DOHH2 (cell line): ENCODE measurements at regions not wholly inside any gene's neighbourhood (a gene's known extent, or its start where the extent isn't known, plus 50 kb on each side); places are given as distances from the start of the nearest gene placed in this dataset.
"Not testable (repeated sequence)": the region's sequence is repeated elsewhere in the genome, so short reads cannot be mapped to it uniquely, and the experiment has no call there.

Source experiments
- H3F3A ChIP-seq: fragments of 200-600 bp; sonication (generic), shearing (Covaris generic); 2 replicates; pipeline ENCODE4 v1.6.0; 2016; ENCODE audit warnings: antibody characterized with exemption, mild to moderate bottlenecking; ENCODE audit not compliant: control insufficient read depth, insufficient read depth
- H3K27ac ChIP-seq: fragments of 200-600 bp; sonication (generic); 2 replicates; pipeline ENCODE4 v1.5.1; 2014; ENCODE audit warnings: low read depth, mild to moderate bottlenecking, low read length, moderate library complexity
- H3K27me3 ChIP-seq: fragments of 200-600 bp; sonication (generic); 2 replicates; pipeline ENCODE4 v1.6.1; 2014; ENCODE audit warnings: mild to moderate bottlenecking, low read length, mixed read lengths; ENCODE audit not compliant: control insufficient read depth
- H3K36me3 ChIP-seq: fragments of 200-600 bp; sonication (generic); 2 replicates; pipeline ENCODE4 v1.6.1; 2014; ENCODE audit warnings: mild to moderate bottlenecking, low read length, moderate library complexity, mixed read lengths; ENCODE audit not compliant: control insufficient read depth
- H3K4me1 ChIP-seq: fragments of 200-600 bp; sonication (generic); 2 replicates; pipeline ENCODE4 v1.6.1; 2014; ENCODE audit warnings: mild to moderate bottlenecking, low read length, mixed read lengths; ENCODE audit not compliant: control insufficient read depth
- H3K4me2 ChIP-seq: fragments of 200-600 bp; sonication (generic); 2 replicates; pipeline ENCODE4 v1.6.0; 2014; ENCODE audit warnings: mild to moderate bottlenecking, low read length, moderate library complexity
- H3K4me3 ChIP-seq: fragments of 200-600 bp; sonication (generic); 2 replicates; pipeline ENCODE4 v1.5.1; 2014; ENCODE audit warnings: mild to moderate bottlenecking, low read length, mixed read lengths
- H3K79me2 ChIP-seq: fragments of 200-600 bp; sonication (generic); 2 replicates; pipeline ENCODE4 v1.6.1; 2014; ENCODE audit warnings: mild to moderate bottlenecking, low read length, mixed read lengths; ENCODE audit not compliant: control insufficient read depth
- H3K9me2 ChIP-seq: fragments of 200-600 bp; sonication (generic); replicated peaks from 2 replicates; pipeline ENCODE4 v1.6.1; 2014; ENCODE audit warnings: mild to moderate bottlenecking, low read length, mixed read lengths; ENCODE audit not compliant: control insufficient read depth
- H3K9me3 ChIP-seq: fragments of 200-600 bp; sonication (generic); 2 replicates; pipeline ENCODE4 v1.6.1; 2014; ENCODE audit warnings: antibody characterized with exemption, low read length, mixed read lengths; ENCODE audit not compliant: control insufficient read depth, insufficient read depth
- H4K20me1 ChIP-seq: fragments of 200-600 bp; sonication (generic); 2 replicates; pipeline ENCODE4 v1.6.0; 2014; ENCODE audit warnings: low read depth, mild to moderate bottlenecking, antibody characterized with exemption, low read length, moderate library complexity; ENCODE audit not compliant: control insufficient read depth, insufficient read depth
- CTCF ChIP-seq: fragments of 200-600 bp; sonication (generic); IDR thresholded peaks from one replicate; pipeline ENCODE4 v1.5.1; 2014; ENCODE audit warnings: antibody characterized with exemption, mild to moderate bottlenecking, low read depth, low read length; ENCODE audit not compliant: poor library complexity, severe bottlenecking
- EZH2phosphoT487 ChIP-seq: fragments of 200-600 bp; sonication (generic); IDR thresholded peaks from 2 replicates; pipeline ENCODE4 v1.6.1; 2017; ENCODE audit warnings: borderline replicate concordance, mild to moderate bottlenecking, antibody characterized with exemption, low read length, moderate library complexity, mixed read lengths

- no peaks in the 10 kb centered on the region for H3F3A ChIP-seq
- H3K4me1 ChIP-seq = no peaks in the 10 kb centered on the region
- TF ChIP-seq EZH2phosphoT487 (no peak), CTCF (no peak)
- no peaks in the 10 kb centered on the region for H3K27me3 ChIP-seq
- H3K4me2 ChIP-seq = no peak overlapping the region
- no peaks in the 10 kb centered on the region for H3K9me2 ChIP-seq
- H4K20me1 ChIP-seq = no peaks in the 10 kb centered on the region
- no peaks in the 10 kb centered on the region for H3K79me2 ChIP-seq
- H3K4me3 ChIP-seq = no peak overlapping the region
- no peaks in the 10 kb centered on the region for H3K9me3 ChIP-seq
- H3K27ac ChIP-seq = no peak overlapping the region
- no peaks in the 10 kb centered on the region for H3K36me3 ChIP-seq
Observed at GRCh38 chr1:72997624-72998023, 715.3 kb upstream of the NEGR1 start.

- TF ChIP-seq CTCF (no peak), EZH2phosphoT487 (no peak)
- Histone ChIP-seq H3K27me3 (no peaks in the 10 kb centered on the region), H3K36me3 (no peaks in the 10 kb centered on the region), H3K9me2 (no peaks in the 10 kb centered on the region), H3K27ac (no peak overlapping the region), H3F3A (no peaks in the 10 kb centered on the region), H4K20me1 (no peaks in the 10 kb centered on the region), H3K9me3 (no peaks in the 10 kb centered on the region), H3K4me2 (no peak overlapping the region), H3K79me2 (no peaks in the 10 kb centered on the region), H3K4me1 (no peaks in the 10 kb centered on the region), H3K4me3 (no peak overlapping the region)
Observed at GRCh38 chr1:72997041-72997440, 714.7 kb upstream of the NEGR1 start.

GRCh38 chr1:72987871-72988270 is 705.5 kb upstream of the NEGR1 start:
- H3K9me3 ChIP-seq, H3K4me3 ChIP-seq, H3K79me2 ChIP-seq, H3K27ac ChIP-seq, H3K9me2 ChIP-seq, H3K27me3 ChIP-seq, H3K4me2 ChIP-seq, H3K36me3 ChIP-seq, H4K20me1 ChIP-seq, H3K4me1 ChIP-seq, H3F3A ChIP-seq: not testable (repeated sequence)

- Histone ChIP-seq H3K36me3 (no peaks in the 10 kb centered on the region), H4K20me1 (no peaks in the 10 kb centered on the region), H3K27me3 (no peaks in the 10 kb centered on the region), H3K9me3 (no peaks in the 10 kb centered on the region), H3K79me2 (no peaks in the 10 kb centered on the region), H3K4me2 (no peak overlapping the region), H3K4me1 (no peaks in the 10 kb centered on the region), H3F3A (no peaks in the 10 kb centered on the region), H3K9me2 (no peaks in the 10 kb centered on the region), H3K27ac (no peak overlapping the region), H3K4me3 (no peak overlapping the region)
- TF ChIP-seq CTCF = no peak
- no peak for TF ChIP-seq EZH2phosphoT487
Observed at GRCh38 chr1:72986591-72987290, 704.4 kb upstream of the NEGR1 start.

GRCh38 chr1:72985024-72985423 is 702.7 kb upstream of the NEGR1 start:
- H3K4me2 ChIP-seq, H3K36me3 ChIP-seq, H4K20me1 ChIP-seq, H3K4me3 ChIP-seq, H3K27me3 ChIP-seq, H3K27ac ChIP-seq, H3F3A ChIP-seq, H3K4me1 ChIP-seq, H3K9me2 ChIP-seq, H3K79me2 ChIP-seq, H3K9me3 ChIP-seq: not testable (repeated sequence)

- H3K4me2 ChIP-seq, H3K79me2 ChIP-seq, H4K20me1 ChIP-seq, H3K9me3 ChIP-seq, H3K9me2 ChIP-seq, H3K4me1 ChIP-seq, H3K4me3 ChIP-seq, H3K27me3 ChIP-seq, H3K36me3 ChIP-seq, H3F3A ChIP-seq, H3K27ac ChIP-seq: not testable (repeated sequence)
Observed at GRCh38 chr1:72983011-72983410, 700.7 kb upstream of the NEGR1 start.
